GM18508 (cell line): ENCODE measurements at regions not wholly inside any gene's neighbourhood (a gene's known extent, or its start where the extent isn't known, plus 50 kb on each side); places are given as distances from the start of the nearest gene placed in this dataset.
"Not testable (repeated sequence)": the region's sequence is repeated elsewhere in the genome, so short reads cannot be mapped to it uniquely, and the experiment has no call there.

Source experiments
- ATAC-seq: cut with Tn5 transposase; IDR thresholded peaks from one replicate; pipeline ENCODE4 v1.9.1; 2021; ENCODE audit warnings: moderate number of reproducible peaks; ENCODE audit not compliant: insufficient read depth, unreplicated experiment

DNA sequence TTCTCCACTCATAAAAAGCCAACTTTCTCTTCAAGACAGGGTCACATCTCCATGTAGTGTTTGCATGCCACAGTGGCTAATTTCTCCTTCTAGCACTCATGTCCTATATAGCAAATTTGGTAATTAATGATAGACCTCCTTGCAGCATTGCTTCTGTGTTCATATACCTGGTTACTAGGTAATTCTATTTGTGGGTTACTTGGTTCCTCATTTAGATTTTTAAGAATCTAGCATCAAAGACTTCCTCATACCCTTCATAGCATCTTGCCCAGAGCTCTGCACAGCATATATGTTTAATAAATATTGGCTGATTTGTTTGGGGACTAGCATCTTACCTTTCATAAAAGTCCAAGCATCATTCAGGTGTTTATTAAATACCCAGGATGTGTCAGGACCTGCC, 152.1 kb downstream of the DUSP6 start:
- no peak for ATAC-seq

DNA sequence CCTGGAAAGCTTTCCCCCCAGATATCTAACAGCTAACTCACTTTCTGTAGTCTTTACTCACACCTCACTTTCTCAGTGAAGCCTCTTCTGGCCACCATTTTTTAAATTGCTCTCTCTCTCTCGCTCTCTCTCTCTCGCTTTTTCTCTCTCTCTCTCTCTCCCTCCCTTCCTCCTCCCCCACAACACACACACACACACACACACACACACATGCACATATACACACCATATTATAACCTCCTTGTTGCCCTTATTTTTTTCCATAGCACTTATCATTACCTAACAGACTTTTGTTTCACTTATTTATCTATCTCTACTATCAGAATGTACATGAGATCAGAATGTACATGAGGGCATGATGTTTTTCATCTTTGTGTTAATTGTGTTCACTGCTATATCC, 156.8 kb downstream of the DUSP6 start:
- no peak for ATAC-seq

DNA sequence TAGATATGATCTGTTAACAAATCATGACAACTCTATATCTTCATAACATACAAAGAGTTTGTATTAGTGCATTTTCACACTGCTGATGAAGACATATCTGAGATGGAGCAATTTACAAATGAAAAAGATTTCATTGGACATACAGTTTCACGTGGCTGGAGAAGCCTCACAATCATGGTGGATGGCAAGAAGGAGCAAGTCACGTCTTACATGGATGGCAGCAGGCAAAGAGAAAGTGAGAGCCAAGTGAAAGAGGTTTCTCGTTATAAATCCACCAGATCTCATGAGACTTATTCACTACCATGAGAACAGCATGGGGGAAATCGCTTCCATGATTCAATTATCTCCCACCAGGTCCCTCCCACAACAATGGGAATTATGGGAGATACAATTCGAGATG, 157.6 kb downstream of the DUSP6 start:
- ATAC-seq: no peak

DNA sequence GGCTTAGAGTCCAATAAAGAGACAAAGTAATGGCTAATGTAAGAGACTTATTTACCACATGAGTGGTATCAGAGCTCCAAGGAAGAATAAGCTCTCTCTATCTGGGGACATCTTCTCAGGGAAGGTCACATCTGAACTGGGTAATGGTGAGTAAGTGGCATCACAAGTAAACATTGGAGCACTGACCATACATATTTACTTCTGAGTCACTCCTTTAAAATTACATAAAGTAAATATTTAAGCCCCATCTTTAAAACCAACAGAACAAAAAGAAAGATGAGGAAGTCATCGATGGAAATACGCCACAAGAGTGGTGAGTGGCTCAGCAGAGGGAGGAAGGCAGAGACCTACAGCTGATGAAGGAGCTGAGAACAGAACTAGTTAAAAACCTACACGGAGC, 159.9 kb downstream of the DUSP6 start:
- ATAC-seq: no peak

- not testable (repeated sequence) for ATAC-seq
Observed at GRCh38 chr12:89191597-89191996, 160.7 kb downstream of the DUSP6 start.

GRCh38 chr12:89189448-89189847, 162.9 kb downstream of the DUSP6 start:
- ATAC-seq: no peak

- ATAC-seq: no peak
Observed at GRCh38 chr12:89187507-89187906, 164.8 kb downstream of the DUSP6 start.

- no peak for ATAC-seq
Observed at GRCh38 chr12:89185889-89186288, 166.4 kb downstream of the DUSP6 start.

- ATAC-seq: no peak
Observed at GRCh38 chr12:89185181-89185580, 167.1 kb downstream of the DUSP6 start.

DNA sequence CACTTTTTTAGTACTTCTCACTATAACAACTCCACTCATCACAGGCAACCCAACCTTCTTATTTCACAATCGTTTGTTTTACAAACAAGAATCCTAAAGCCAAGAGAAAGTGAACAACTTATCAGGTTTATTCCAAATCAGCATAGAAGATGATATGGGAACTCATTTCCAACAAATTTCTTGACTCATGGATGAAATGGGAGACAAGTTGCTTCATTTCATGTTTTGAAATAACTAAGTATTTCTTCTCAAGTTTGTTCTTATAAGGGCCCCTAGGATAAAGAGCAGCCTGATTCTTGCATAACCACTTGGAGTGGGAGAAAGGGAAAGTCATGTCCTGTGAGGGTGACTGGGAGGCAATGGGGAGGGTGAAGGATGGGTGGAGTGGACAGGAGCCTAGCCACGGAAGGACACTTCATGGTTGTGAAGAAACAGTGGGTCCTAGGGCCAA, 168.3 kb downstream of the DUSP6 start:
- ATAC-seq: no peak

DNA sequence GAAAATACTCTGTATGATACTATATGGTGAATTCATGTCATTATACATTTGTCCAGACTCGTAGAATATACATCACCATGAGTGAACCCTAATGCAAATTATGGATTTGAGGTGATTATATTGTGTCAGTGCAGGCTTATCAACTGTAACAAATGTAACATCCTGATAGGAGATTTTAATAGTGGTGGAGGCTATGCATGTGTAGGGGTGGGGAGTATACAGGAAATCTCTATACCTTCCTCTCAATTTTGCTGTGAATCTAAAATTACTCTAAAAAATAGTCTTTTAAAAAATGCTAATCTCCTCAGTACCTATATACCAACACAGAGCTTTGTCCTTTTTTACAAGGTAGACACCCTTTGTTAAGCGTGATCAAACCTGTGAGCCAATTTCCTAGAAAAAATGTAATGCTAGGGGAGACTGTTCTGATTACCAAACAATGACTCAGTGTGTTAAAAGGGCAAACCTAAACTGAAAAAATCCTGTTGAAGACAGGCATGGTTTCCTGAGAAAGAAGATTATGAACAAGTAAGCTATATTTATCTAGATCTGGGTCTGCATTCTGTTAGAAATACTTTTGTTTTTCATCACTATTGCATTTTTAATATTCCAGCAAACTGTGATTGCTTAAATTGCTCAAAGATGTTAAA, 170.9 kb downstream of the DUSP6 start:
- ATAC-seq: no peak

DNA sequence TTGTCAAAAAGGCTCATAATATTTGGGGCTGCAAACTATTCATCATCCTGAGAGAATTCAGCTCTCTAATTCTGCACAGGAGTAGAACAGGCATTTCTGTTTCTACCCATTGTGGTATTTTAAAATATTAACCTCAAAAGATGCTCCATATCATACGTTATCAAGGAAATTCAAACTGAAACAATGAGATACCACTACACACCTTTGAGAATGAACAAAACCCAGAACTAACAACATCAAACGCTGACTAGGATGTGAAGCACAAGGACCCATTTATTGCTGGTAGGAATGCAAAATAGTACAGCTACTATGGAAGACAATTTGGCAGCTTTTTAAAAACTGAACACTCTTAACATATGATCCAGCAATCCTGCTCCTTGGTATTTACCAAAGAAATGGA, 171.8 kb downstream of the DUSP6 start:
- no peak for ATAC-seq

GRCh38 chr12:89179983-89180382, 172.3 kb downstream of the DUSP6 start:
- ATAC-seq: no peak

DNA sequence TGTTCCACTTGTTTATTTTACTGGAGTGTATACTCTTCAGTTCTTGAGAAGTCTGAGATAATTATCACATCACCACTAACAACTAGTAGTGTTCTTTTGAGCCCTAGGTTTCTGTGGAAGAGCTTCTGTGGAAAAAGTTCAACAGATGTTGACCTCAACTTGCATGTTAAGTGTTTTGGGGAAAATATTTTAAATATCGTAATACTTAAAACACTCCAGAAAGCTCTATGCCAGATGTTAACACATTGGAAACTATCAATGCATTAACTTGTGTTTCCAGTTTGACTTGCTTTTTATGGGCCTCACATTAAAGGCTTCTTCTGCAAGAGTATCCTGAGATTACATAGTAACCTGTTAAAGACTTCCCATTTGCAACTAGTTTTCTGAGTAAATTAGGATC, 173.1 kb downstream of the DUSP6 start:
- ATAC-seq: no peak

GRCh38 chr12:89177802-89178395, 174.4 kb downstream of the DUSP6 start:
- no peak for ATAC-seq

GRCh38 chr12:89176676-89177075, 175.6 kb downstream of the DUSP6 start:
- no peak for ATAC-seq

- ATAC-seq: no peak
Observed at GRCh38 chr12:89173678-89174077, 178.6 kb downstream of the DUSP6 start.

DNA sequence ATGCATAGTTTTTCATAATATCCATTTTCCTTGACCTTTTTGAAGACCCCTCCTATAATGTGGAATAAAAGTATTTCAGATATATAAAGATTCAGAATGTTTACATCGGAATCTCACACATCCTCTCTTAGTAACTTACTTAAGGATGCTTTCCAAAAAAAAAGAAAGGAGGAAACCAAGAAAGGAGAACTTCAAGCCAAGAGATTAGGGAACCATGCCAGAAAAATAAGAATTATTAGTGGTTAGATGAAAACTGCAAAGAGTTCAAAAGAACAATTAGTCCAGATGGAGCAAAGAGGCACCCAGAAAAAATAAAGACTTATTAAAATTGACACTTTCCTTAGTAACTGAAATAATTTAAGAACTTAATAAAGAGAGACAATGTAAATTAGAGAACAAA, 179.2 kb downstream of the DUSP6 start:
- ATAC-seq: no peak

DNA sequence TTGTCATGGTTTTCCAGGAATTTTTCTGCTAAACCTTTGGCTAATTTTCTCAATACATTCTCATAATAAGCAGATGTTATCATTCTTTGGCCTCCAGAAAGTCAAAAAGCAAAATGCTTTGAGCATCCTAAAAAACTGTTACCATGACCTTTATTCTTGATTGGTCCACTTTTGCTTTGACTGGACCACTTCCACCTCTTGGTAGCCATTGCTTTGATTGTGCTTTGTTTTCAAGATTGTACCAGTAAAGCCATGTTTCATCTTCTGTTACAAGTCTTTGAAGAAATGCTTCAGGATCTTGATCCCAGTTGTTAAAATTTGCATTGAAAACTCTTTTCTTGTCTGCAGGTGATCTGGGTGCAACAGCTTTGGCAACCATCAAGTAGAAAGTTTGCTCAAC, 180.1 kb downstream of the DUSP6 start:
- no peak for ATAC-seq

- no peak for ATAC-seq
Observed at GRCh38 chr12:89169321-89169720, 183.0 kb downstream of the DUSP6 start.

GRCh38 chr12:89167986-89168385, 184.3 kb downstream of the DUSP6 start:
- no peak for ATAC-seq

DNA sequence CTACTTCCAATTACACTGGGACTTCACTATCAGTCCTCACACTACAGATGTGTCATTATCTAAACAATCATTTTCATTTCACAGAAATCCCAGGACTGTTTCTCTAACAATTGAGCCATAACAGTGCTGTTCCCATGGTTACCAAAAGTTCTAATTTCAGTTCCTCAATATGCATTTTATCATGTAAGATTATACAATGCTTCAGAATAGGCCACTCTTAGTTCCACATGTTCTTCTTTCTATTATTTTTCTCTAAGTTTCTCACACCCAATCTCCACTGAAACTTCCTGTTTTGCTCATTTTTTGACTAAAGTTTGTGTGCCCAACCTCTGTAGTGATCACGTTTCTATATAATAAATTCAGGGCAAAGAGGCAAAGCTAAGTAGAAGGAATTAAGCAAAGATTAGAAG, 185.8 kb downstream of the DUSP6 start:
- ATAC-seq: peak; percentile 96
